Breast epithelium (tissue), 4 donors: ENCODE measurements at regions not wholly inside any gene's neighbourhood (a gene's known extent, or its start where the extent isn't known, plus 50 kb on each side); places are given as distances from the start of the nearest gene placed in this dataset.

ENCODE experiments used
- DNase-seq, 2 donors: peaks; one replicate each; pipeline ENCODE4 v3.0.0-alpha.2; 2019; ENCODE audit warnings: low spot score in 2 of 2
- H3K27ac ChIP-seq, 2 donors: fragments of 200-600 bp; sonication (generic) in 1 of 2; one replicate each; pipeline ENCODE4 v1.5.1; 2016 to 2019; ENCODE audit warnings: mild to moderate bottlenecking in 1 of 2
- H3K27me3 ChIP-seq, 2 donors: fragments of 200-600 bp; sonication (generic) in 1 of 2; one replicate each; pipeline versions ENCODE4 v1.5.1 to v1.6.0; 2017 to 2019; ENCODE audit warnings: control low read depth in 1 of 2, mild to moderate bottlenecking in 1 of 2
- H3K36me3 ChIP-seq: fragments of 200-600 bp; one replicate; pipeline ENCODE4 v1.5.1; 2019
- H3K4me1 ChIP-seq, 2 donors: fragments of 200-600 bp; sonication (generic); one replicate each; pipeline ENCODE4 v1.5.1; 2016 to 2019; ENCODE audit warnings: control low read depth in 1 of 2
- H3K4me3 ChIP-seq, 3 donors: fragments of 200-600 bp; sonication (generic); 1 replicate in 2 of 3; 2 replicates in 1 of 3; pipeline ENCODE4 v1.5.1; 2016 to 2019; ENCODE audit warnings: mild to moderate bottlenecking in 3 of 3, moderate library complexity in 2 of 3
- H3K9me3 ChIP-seq, 2 donors: fragments of 200-600 bp; sonication (generic) in 1 of 2; one replicate each; pipeline ENCODE4 v1.5.1; 2016 to 2019; ENCODE audit warnings: control low read depth in 1 of 2
- POLR2A ChIP-seq: fragments of 450-650 bp; IDR thresholded peaks from one replicate; pipeline ENCODE4 v1.6.1; 2016; ENCODE audit warnings: antibody characterized with exemption, mild to moderate bottlenecking, moderate library complexity
- POLR2AphosphoS5 ChIP-seq, 3 donors: sonication (generic); formaldehyde crosslinking; IDR thresholded peaks; one replicate each; pipeline ENCODE4 v1.6.1; 2017; ENCODE audit warnings: antibody characterized with exemption in 3 of 3
- intact Hi-C: fragments of 100-400 bp; cut with DNase I; formaldehyde crosslinking; loops from one replicate; pipeline ENCODE4 v1.15.1; 2023; ENCODE audit warnings: low total_unique reads
- TF ChIP-seq, protein P1 (sequence below), 3 donors: fragments of 450-650 bp; IDR thresholded peaks; one replicate each; pipeline ENCODE4 v1.5.1; 2016 to 2017; ENCODE audit warnings: antibody characterized with exemption in 3 of 3, mild to moderate bottlenecking in 3 of 3, moderate library complexity in 3 of 3

DNA sequence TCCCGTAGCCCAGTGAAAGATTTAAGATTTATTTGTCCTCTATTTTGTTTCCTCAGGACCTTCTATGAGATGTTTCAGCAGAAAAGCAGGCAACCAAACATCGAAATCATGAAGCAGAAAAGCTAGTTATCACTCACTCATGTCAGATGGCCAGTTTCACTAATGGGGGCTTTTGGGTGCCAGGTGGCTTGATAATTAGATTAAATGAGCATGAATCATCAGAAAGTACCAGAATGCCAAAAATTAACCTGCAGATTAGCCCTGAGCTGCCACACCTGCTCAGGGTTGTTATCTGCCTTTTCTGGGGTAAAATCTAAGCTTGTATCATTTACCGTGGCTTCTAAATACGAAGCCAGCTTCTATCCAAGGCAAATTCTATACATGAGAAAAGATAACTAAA is 1017.5 kb downstream of the XPNPEP1 start:
- TF ChIP-seq, protein P1, sequence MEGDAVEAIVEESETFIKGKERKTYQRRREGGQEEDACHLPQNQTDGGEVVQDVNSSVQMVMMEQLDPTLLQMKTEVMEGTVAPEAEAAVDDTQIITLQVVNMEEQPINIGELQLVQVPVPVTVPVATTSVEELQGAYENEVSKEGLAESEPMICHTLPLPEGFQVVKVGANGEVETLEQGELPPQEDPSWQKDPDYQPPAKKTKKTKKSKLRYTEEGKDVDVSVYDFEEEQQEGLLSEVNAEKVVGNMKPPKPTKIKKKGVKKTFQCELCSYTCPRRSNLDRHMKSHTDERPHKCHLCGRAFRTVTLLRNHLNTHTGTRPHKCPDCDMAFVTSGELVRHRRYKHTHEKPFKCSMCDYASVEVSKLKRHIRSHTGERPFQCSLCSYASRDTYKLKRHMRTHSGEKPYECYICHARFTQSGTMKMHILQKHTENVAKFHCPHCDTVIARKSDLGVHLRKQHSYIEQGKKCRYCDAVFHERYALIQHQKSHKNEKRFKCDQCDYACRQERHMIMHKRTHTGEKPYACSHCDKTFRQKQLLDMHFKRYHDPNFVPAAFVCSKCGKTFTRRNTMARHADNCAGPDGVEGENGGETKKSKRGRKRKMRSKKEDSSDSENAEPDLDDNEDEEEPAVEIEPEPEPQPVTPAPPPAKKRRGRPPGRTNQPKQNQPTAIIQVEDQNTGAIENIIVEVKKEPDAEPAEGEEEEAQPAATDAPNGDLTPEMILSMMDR (IDR thresholded peaks at IDR 0.05): no peak
- TF ChIP-seq POLR2A (no peak), POLR2AphosphoS5 (IDR thresholded peaks at IDR 0.05) (no peak)
- intact Hi-C loops: no loop called here
- DNase-seq: no peak

DNA sequence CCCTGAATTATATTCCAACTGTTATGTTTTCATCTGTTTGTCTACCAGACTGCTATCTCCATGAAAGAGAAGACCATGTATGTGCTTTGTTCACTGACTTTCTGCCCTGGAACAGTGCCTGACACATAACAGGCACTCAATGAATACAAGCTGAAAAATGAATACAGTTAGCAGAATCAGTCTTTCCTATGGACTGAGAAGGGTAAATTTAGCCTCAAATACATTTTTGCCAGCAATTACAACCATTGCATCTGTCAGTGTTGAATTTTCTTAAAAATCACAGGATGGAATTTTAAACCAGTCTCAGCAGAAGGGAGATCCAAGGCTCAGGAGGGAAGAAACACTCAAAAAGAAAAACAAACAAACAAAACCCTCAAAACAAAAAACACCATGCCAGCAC is 1018.1 kb downstream of the XPNPEP1 start:
- no peak for DNase-seq
- Histone ChIP-seq H3K9me3 (no peaks in the 10 kb centered on the region), H3K4me1 (no peaks in the 10 kb centered on the region), H3K27ac (no peak overlapping the region), H3K4me3 (no peak overlapping the region), H3K27me3 (no peaks in the 10 kb centered on the region), H3K36me3 (no peaks in the 10 kb centered on the region)
- intact Hi-C loops: no loop called here
- TF ChIP-seq POLR2A (no peak), POLR2AphosphoS5 (IDR thresholded peaks at IDR 0.05) (no peak)
- TF ChIP-seq, protein P1 (IDR thresholded peaks at IDR 0.05): no peak

More for the DNA sequence above, 1017.5 kb downstream of the XPNPEP1 start:
- Histone ChIP-seq H3K36me3 (no peaks in the 10 kb centered on the region), H3K27me3 (peaks cover 0 to 3% of the 10 kb centered on the region in 2 donors), H3K27ac (no peak overlapping the region), H3K4me3 (no peak overlapping the region), H3K4me1 (no peaks in the 10 kb centered on the region), H3K9me3 (no peaks in the 10 kb centered on the region)

DNA sequence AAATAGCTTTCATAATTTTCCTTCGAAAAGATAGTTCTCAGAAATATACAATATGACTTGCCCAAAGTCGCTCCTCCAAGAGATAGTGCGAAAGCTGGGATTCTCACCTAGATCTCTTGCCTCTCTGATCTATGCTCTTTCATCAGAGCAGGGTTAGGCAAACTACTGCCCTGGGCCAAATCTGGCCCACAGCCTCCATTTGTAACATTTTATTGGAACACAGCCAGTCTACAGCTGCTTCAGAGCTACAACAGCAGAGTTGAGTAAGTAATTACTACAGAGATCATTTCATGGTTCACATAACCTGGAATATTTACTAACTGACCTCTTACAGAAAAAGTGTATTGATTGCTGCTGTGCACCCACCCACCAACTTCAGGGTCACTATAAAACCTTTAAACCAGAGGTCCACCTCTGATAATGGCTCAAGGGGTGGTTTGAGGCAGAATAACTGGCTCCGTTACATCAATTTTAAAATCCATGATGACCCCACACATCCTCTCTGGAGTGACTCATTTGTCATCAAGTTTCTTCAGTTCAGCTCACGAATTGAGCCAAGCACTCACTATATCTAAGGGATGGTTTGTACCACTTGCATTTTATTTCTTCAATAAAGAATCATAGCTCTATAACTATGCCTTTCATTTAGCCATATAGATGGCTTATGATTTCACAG is 1019.0 kb downstream of the XPNPEP1 start:
- Histone ChIP-seq H3K9me3 (no peaks in the 10 kb centered on the region), H3K4me1 (no peaks in the 10 kb centered on the region), H3K27me3 (no peaks in the 10 kb centered on the region), H3K27ac (no peak overlapping the region), H3K36me3 (no peaks in the 10 kb centered on the region), H3K4me3 (no peak overlapping the region)
- no peak for DNase-seq
- TF ChIP-seq, protein P1 (IDR thresholded peaks at IDR 0.05): no peak
- TF ChIP-seq POLR2AphosphoS5 (IDR thresholded peaks at IDR 0.05) (no peak), POLR2A (no peak)
- intact Hi-C loops: no loop called here

DNA sequence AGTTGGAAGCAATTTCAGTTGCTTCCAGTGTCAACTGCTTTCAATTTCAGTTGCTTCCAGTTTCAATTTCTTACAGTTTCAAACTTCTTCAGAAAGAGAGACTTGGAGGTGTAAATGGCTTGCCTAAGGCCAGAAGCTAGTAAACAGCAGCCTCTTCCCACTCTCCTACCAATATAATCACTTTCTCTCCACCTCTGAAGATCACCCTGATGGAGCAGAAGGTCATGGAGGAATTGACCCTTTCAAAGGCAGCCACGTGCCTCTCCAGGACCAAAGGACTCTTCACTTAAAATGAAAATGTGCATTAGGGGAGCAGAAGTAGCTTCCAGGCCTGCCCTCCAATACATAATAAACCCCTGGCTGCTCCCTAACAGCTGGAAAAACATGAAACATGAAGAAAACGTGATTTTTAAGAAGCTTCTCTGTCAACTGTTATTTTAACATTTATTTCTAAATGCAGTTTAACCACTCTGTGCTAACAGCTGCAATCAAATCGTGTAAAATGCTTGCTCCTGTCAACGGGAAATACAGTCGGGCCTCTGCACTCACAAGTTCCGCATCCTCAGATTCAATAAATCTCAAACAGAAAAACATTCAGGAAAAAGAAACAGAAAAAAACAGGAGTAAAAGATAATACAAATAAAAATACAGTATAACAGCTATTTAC is 1020.6 kb downstream of the XPNPEP1 start:
- Histone ChIP-seq H3K36me3 (no peaks in the 10 kb centered on the region), H3K4me3 (no peak overlapping the region), H3K27me3 (no peaks in the 10 kb centered on the region), H3K9me3 (no peaks in the 10 kb centered on the region), H3K27ac (no peak overlapping the region), H3K4me1 (no peaks in the 10 kb centered on the region)
- intact Hi-C loops: no loop called here
- TF ChIP-seq, protein P1 (IDR thresholded peaks at IDR 0.05): no peak
- TF ChIP-seq POLR2A (no peak), POLR2AphosphoS5 (IDR thresholded peaks at IDR 0.05) (no peak)
- no peak for DNase-seq
